Nephron (organoid): ENCODE measurements at regions not wholly inside any gene's neighbourhood (a gene's known extent, or its start where the extent isn't known, plus 50 kb on each side); places are given as distances from the start of the nearest gene placed in this dataset.

Source experiments
- H3K27ac Mint-ChIP-seq, 3 experiments: 2 replicates each; pipeline ENCODE4 v1.8.0; 2020; ENCODE audit warnings: mixed read lengths in 3 of 3, mild to moderate bottlenecking in 2 of 3, moderate library complexity in 1 of 3
- H3K27me3 Mint-ChIP-seq: 2 replicates; pipeline ENCODE4 v1.8.0; 2021; ENCODE audit warnings: low read depth, mild to moderate bottlenecking, moderate library complexity, mixed read lengths
- H3K36me3 Mint-ChIP-seq: 2 replicates; pipeline ENCODE4 v1.8.0; 2020; ENCODE audit warnings: low read depth, mixed read lengths
- H3K4me1 Mint-ChIP-seq: 2 replicates; pipeline ENCODE4 v1.8.0; 2020; ENCODE audit warnings: mixed read lengths
- H3K4me3 Mint-ChIP-seq, 3 experiments: 2 replicates each; pipeline ENCODE4 v1.8.0; 2020; ENCODE audit warnings: mild to moderate bottlenecking in 3 of 3, mixed read lengths in 3 of 3, moderate library complexity in 2 of 3
- H3K9me3 Mint-ChIP-seq: 2 replicates; pipeline ENCODE4 v1.8.0; 2020; ENCODE audit warnings: mixed read lengths
- CTCF ChIP-seq, 3 experiments: fragments of 200-600 bp; sonication (generic); IDR thresholded peaks; one replicate each; pipeline ENCODE4 v1.5.0; 2021; ENCODE audit warnings: antibody characterized with exemption in 3 of 3; ENCODE audit not compliant: unreplicated experiment in 3 of 3

- Mint-ChIP-seq H3K4me3 (no peak overlapping the region), H3K36me3 (no peaks in the 10 kb centered on the region), H3K9me3 (peaks cover 9% of the 10 kb centered on the region)
Measured at GRCh38 chr2:2599441-2599840, 268.4 kb upstream of the MYT1L start.

GRCh38 chr2:2597712-2598111 is 266.6 kb upstream of the MYT1L start:
- Mint-ChIP-seq H3K27me3 (no peaks in the 10 kb centered on the region), H3K36me3 (no peaks in the 10 kb centered on the region), H3K9me3 (peaks cover 14% of the 10 kb centered on the region), H3K4me1 (peaks cover 7% of the 10 kb centered on the region), H3K4me3 (no peak overlapping the region), H3K27ac (no peak overlapping the region)
- TF ChIP-seq CTCF (IDR thresholded peaks at IDR 0.05; ENCODE audit: unreplicated experiment in 3 of 3) = no peak

More at GRCh38 chr2:2599441-2599840, 268.4 kb upstream of the MYT1L start:
- H3K4me1 Mint-ChIP-seq = peaks cover 7% of the 10 kb centered on the region
- TF ChIP-seq CTCF (IDR thresholded peaks at IDR 0.05; ENCODE audit: unreplicated experiment in 3 of 3) = no peak
- H3K27me3 Mint-ChIP-seq = no peaks in the 10 kb centered on the region
- H3K27ac Mint-ChIP-seq = peak overlapping the region in 1 of 3 experiments; percentile 31

GRCh38 chr2:2591542-2591940 is 260.5 kb upstream of the MYT1L start:
- Mint-ChIP-seq H3K4me3 (no peak overlapping the region), H3K27me3 (no peaks in the 10 kb centered on the region), H3K9me3 (peaks cover 18% of the 10 kb centered on the region), H3K36me3 (no peaks in the 10 kb centered on the region), H3K4me1 (no peaks in the 10 kb centered on the region), H3K27ac (no peak overlapping the region)
- TF ChIP-seq CTCF (IDR thresholded peaks at IDR 0.05; ENCODE audit: unreplicated experiment in 3 of 3) = no peak

- Mint-ChIP-seq H3K4me3 (no peak overlapping the region), H3K9me3 (peaks cover 15% of the 10 kb centered on the region), H3K27me3 (no peaks in the 10 kb centered on the region), H3K4me1 (no peaks in the 10 kb centered on the region), H3K36me3 (no peaks in the 10 kb centered on the region), H3K27ac (no peak overlapping the region)
- no peak for TF ChIP-seq CTCF (IDR thresholded peaks at IDR 0.05; ENCODE audit: unreplicated experiment in 3 of 3)
Measured at GRCh38 chr2:2590841-2591541, 259.9 kb upstream of the MYT1L start.

GRCh38 chr2:2590141-2590540 is 259.1 kb upstream of the MYT1L start:
- H3K4me1 Mint-ChIP-seq = no peaks in the 10 kb centered on the region
- no peaks in the 10 kb centered on the region for H3K36me3 Mint-ChIP-seq
- TF ChIP-seq CTCF (IDR thresholded peaks at IDR 0.05; ENCODE audit: unreplicated experiment in 3 of 3) = no peak
- no peak overlapping the region for H3K27ac Mint-ChIP-seq
- no peaks in the 10 kb centered on the region for H3K27me3 Mint-ChIP-seq
- no peak overlapping the region for H3K4me3 Mint-ChIP-seq
- peaks cover 9% of the 10 kb centered on the region for H3K9me3 Mint-ChIP-seq

GRCh38 chr2:2588777-2589176 is 257.7 kb upstream of the MYT1L start:
- no peaks in the 10 kb centered on the region for H3K4me1 Mint-ChIP-seq
- H3K27ac Mint-ChIP-seq = no peak overlapping the region

More at GRCh38 chr2:2588777-2589176, 257.7 kb upstream of the MYT1L start:
- H3K9me3 Mint-ChIP-seq = peaks cover 5% of the 10 kb centered on the region
- no peaks in the 10 kb centered on the region for H3K27me3 Mint-ChIP-seq
- TF ChIP-seq CTCF (IDR thresholded peaks at IDR 0.05; ENCODE audit: unreplicated experiment in 3 of 3) = no peak
- H3K36me3 Mint-ChIP-seq = no peaks in the 10 kb centered on the region
- no peak overlapping the region for H3K4me3 Mint-ChIP-seq
